Breast epithelium (tissue), 4 donors: ENCODE measurements at regions not wholly inside any gene's neighbourhood (a gene's known extent, or its start where the extent isn't known, plus 50 kb on each side); places are given as distances from the start of the nearest gene placed in this dataset.

Experiments
- DNase-seq, 2 donors: peaks; one replicate each; pipeline ENCODE4 v3.0.0-alpha.2; 2019; ENCODE audit warnings: low spot score in 2 of 2
- H3K27ac ChIP-seq, 2 donors: fragments of 200-600 bp; sonication (generic) in 1 of 2; one replicate each; pipeline ENCODE4 v1.5.1; 2016 to 2019; ENCODE audit warnings: mild to moderate bottlenecking in 1 of 2
- H3K27me3 ChIP-seq, 2 donors: fragments of 200-600 bp; sonication (generic) in 1 of 2; one replicate each; pipeline versions ENCODE4 v1.5.1 to v1.6.0; 2017 to 2019; ENCODE audit warnings: control low read depth in 1 of 2, mild to moderate bottlenecking in 1 of 2
- H3K36me3 ChIP-seq: fragments of 200-600 bp; one replicate; pipeline ENCODE4 v1.5.1; 2019
- H3K4me1 ChIP-seq, 2 donors: fragments of 200-600 bp; sonication (generic); one replicate each; pipeline ENCODE4 v1.5.1; 2016 to 2019; ENCODE audit warnings: control low read depth in 1 of 2
- H3K4me3 ChIP-seq, 3 donors: fragments of 200-600 bp; sonication (generic); 1 replicate in 2 of 3; 2 replicates in 1 of 3; pipeline ENCODE4 v1.5.1; 2016 to 2019; ENCODE audit warnings: mild to moderate bottlenecking in 3 of 3, moderate library complexity in 2 of 3
- H3K9me3 ChIP-seq, 2 donors: fragments of 200-600 bp; sonication (generic) in 1 of 2; one replicate each; pipeline ENCODE4 v1.5.1; 2016 to 2019; ENCODE audit warnings: control low read depth in 1 of 2
- POLR2A ChIP-seq: fragments of 450-650 bp; IDR thresholded peaks from one replicate; pipeline ENCODE4 v1.6.1; 2016; ENCODE audit warnings: antibody characterized with exemption, mild to moderate bottlenecking, moderate library complexity
- POLR2AphosphoS5 ChIP-seq, 3 donors: sonication (generic); formaldehyde crosslinking; IDR thresholded peaks; one replicate each; pipeline ENCODE4 v1.6.1; 2017; ENCODE audit warnings: antibody characterized with exemption in 3 of 3
- intact Hi-C: fragments of 100-400 bp; cut with DNase I; formaldehyde crosslinking; loops from one replicate; pipeline ENCODE4 v1.15.1; 2023; ENCODE audit warnings: low total_unique reads
- TF ChIP-seq, protein P1 (sequence below), 3 donors: fragments of 450-650 bp; IDR thresholded peaks; one replicate each; pipeline ENCODE4 v1.5.1; 2016 to 2017; ENCODE audit warnings: antibody characterized with exemption in 3 of 3, mild to moderate bottlenecking in 3 of 3, moderate library complexity in 3 of 3

DNA sequence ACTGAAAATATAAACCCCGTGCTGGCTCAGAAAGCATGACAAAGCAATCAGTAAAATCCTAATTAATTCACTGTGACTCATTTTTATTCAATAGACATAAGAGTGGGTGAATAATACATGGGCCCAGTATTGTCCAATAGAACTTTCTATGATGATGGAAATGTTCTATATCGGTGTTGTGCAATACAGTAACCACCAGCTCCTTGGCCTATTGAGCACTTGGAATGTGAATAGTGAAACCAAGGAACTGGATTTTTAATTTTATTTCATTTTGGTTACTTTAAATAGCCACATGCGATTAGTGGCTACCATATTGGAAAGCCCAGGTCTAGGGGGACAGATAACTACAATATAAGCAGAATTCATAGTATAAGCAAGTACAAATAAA is 69.8 kb upstream of the PPP2R3A start:
- Histone ChIP-seq H3K4me1 (no peaks in the 10 kb centered on the region), H3K27me3 (no peaks in the 10 kb centered on the region), H3K36me3 (no peaks in the 10 kb centered on the region), H3K9me3 (no peaks in the 10 kb centered on the region), H3K4me3 (no peak overlapping the region), H3K27ac (no peak overlapping the region)
- intact Hi-C loops: no loop called here
- no peak for DNase-seq
- TF ChIP-seq, protein P1, sequence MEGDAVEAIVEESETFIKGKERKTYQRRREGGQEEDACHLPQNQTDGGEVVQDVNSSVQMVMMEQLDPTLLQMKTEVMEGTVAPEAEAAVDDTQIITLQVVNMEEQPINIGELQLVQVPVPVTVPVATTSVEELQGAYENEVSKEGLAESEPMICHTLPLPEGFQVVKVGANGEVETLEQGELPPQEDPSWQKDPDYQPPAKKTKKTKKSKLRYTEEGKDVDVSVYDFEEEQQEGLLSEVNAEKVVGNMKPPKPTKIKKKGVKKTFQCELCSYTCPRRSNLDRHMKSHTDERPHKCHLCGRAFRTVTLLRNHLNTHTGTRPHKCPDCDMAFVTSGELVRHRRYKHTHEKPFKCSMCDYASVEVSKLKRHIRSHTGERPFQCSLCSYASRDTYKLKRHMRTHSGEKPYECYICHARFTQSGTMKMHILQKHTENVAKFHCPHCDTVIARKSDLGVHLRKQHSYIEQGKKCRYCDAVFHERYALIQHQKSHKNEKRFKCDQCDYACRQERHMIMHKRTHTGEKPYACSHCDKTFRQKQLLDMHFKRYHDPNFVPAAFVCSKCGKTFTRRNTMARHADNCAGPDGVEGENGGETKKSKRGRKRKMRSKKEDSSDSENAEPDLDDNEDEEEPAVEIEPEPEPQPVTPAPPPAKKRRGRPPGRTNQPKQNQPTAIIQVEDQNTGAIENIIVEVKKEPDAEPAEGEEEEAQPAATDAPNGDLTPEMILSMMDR (IDR thresholded peaks at IDR 0.05): no peak
- TF ChIP-seq POLR2AphosphoS5 (IDR thresholded peaks at IDR 0.05) (no peak), POLR2A (no peak)

DNA sequence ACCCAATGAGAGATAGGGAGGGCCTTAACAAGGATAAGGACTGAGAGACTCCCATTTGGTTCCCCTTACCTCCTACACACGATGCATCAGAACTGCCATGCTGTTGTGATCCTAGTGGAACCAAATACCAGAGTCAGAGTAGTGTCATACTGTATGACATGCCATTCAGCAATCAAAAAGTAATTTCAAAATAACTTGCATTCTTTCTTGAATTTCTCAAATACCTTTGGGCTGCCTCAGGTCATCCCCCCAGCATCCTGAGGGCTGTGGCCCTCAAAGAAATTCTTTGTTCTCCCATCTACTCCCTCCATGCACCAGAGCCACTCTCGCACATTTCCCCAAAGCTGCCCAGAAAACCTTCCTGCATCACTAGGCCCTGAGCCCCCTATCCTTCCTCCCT is 68.9 kb upstream of the PPP2R3A start:
- no peak overlapping the region for H3K27ac ChIP-seq
- H3K4me3 ChIP-seq: no peak overlapping the region
- no peak for DNase-seq
- intact Hi-C loops: no loop called here
- H3K36me3 ChIP-seq: no peaks in the 10 kb centered on the region
- no peaks in the 10 kb centered on the region for H3K27me3 ChIP-seq
- H3K4me1 ChIP-seq: no peaks in the 10 kb centered on the region
- H3K9me3 ChIP-seq: no peaks in the 10 kb centered on the region
- TF ChIP-seq POLR2AphosphoS5 (IDR thresholded peaks at IDR 0.05) (no peak), POLR2A (no peak)
- TF ChIP-seq, protein P1 (IDR thresholded peaks at IDR 0.05): no peak

DNA sequence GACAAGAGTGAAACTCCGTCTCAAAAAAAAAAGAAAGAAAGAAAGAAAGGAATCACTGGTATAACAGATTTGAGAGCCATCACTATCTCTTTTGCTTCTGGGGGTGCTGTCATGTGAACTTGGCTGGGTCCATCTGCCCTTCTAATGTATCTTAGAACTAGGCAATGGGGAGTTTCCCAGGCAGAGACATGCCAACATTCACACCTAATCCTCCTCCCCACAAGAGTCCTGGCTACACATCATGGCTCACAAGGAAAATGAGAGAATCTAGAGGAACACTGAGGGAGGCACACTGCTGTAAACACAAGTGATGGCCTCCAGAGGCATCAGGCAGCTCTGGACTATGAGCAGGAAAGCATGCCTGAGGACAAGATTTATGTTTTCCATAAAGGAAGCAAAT is 67.8 kb upstream of the PPP2R3A start:
- no peak for DNase-seq
- no peaks in the 10 kb centered on the region for H3K4me1 ChIP-seq
- H3K9me3 ChIP-seq: no peaks in the 10 kb centered on the region
- H3K4me3 ChIP-seq: no peak overlapping the region
- H3K36me3 ChIP-seq: no peaks in the 10 kb centered on the region
- H3K27me3 ChIP-seq: no peaks in the 10 kb centered on the region
- TF ChIP-seq POLR2AphosphoS5 (IDR thresholded peaks at IDR 0.05) (no peak), POLR2A (no peak)
- TF ChIP-seq, protein P1 (IDR thresholded peaks at IDR 0.05): no peak
- intact Hi-C loops: no loop called here
- no peak overlapping the region for H3K27ac ChIP-seq

DNA sequence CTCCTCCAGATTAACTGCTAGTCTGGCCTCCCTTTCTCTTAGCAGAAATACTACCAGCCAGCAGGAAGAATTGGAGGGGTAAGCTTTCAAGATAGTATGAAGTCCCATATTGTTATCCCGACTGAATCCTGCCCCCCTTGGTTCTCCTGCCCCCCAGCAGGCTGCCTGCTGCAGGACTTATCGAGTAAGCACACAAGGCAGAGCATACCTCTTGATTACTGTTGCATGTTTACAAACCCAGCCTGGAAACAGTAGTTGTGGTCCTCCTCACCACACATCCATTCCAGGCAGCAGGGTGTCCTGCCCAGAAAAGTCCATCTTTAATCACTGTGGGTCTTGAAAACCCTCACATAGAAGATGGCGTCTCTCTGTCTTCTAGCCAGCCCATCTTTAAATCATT is 66.8 kb upstream of the PPP2R3A start:
- H3K27me3 ChIP-seq: no peaks in the 10 kb centered on the region

DNA sequence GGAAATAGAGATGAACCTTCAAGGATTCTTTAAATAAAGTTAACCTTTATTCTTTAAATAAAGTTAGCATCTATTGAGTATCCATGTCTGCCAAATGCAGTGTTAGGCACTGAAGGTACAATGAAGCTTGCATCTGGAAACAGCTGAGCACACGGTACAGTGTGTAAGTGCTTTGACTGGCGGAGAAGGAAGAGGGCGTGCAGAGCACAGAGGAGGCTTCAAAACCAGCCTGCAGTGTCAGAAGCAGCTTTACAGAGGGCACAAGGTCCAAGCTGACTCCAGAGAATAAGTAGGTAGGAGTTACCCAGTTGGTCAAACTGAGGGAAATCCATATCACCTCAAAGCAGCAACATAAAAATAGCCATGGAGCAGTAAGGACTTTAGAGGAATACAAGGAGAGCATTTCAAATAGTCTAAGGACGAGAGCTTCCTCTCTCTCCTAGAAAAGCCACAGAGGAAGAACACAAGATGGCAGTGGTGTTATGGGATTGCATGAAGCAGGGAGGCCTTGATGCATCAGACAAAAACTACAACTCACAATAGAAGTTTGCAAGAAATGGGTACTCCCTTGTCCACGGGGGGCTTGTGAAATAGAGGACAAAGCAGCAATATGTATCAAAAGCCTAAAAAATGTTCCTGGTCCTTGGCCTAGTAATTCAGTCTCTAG is 60.3 kb upstream of the PPP2R3A start:
- no peaks in the 10 kb centered on the region for H3K27me3 ChIP-seq
- H3K4me1 ChIP-seq: no peaks in the 10 kb centered on the region
- no peaks in the 10 kb centered on the region for H3K9me3 ChIP-seq
- no peak for DNase-seq
- H3K27ac ChIP-seq: no peak overlapping the region
- TF ChIP-seq POLR2A: no peak
- TF ChIP-seq, protein P1 (IDR thresholded peaks at IDR 0.05): peak in 1 of 3 donors; percentile 18
- intact Hi-C loops: no loop called here
- no peaks in the 10 kb centered on the region for H3K36me3 ChIP-seq
- H3K4me3 ChIP-seq: no peak overlapping the region

More for the DNA sequence above, 66.8 kb upstream of the PPP2R3A start:
- Histone ChIP-seq H3K9me3 (no peaks in the 10 kb centered on the region), H3K4me3 (no peak overlapping the region), H3K36me3 (no peaks in the 10 kb centered on the region), H3K27ac (no peak overlapping the region), H3K4me1 (no peaks in the 10 kb centered on the region)
- intact Hi-C loops: no loop called here
- no peak for DNase-seq
- TF ChIP-seq, protein P1 (IDR thresholded peaks at IDR 0.05): no peak
- TF ChIP-seq POLR2AphosphoS5 (IDR thresholded peaks at IDR 0.05): no peak
